GM18499 (cell line): ENCODE measurements at regions not wholly inside any gene's neighbourhood (a gene's known extent, or its start where the extent isn't known, plus 50 kb on each side); places are given as distances from the start of the nearest gene placed in this dataset.
"Not testable (repeated sequence)": the region's sequence is repeated elsewhere in the genome, so short reads cannot be mapped to it uniquely, and the experiment has no call there.

Source experiments
- ATAC-seq: cut with Tn5 transposase; IDR thresholded peaks from one replicate; pipeline ENCODE4 v1.9.1; 2021; ENCODE audit warnings: moderate number of reproducible peaks; ENCODE audit not compliant: insufficient read depth, unreplicated experiment

- no peak for ATAC-seq
Observed at GRCh38 chr14:101289911-101290310, 271.4 kb upstream of the DIO3 start.

- ATAC-seq = no peak
Observed at GRCh38 chr14:101290611-101291010, 270.7 kb upstream of the DIO3 start.

GRCh38 chr14:101291390-101291789 lies 269.9 kb upstream of the DIO3 start:
- ATAC-seq = no peak

- no peak for ATAC-seq
Observed at GRCh38 chr14:101292448-101292847, 268.8 kb upstream of the DIO3 start.

GRCh38 chr14:101293605-101294004 lies 267.7 kb upstream of the DIO3 start:
- no peak for ATAC-seq

- no peak for ATAC-seq
Observed at GRCh38 chr14:101294136-101294535, 267.2 kb upstream of the DIO3 start.

- ATAC-seq = not testable (repeated sequence)
Observed at GRCh38 chr14:101299781-101300180, 261.5 kb upstream of the DIO3 start.

GRCh38 chr14:101301011-101301410 lies 260.3 kb upstream of the DIO3 start:
- no peak for ATAC-seq

- not testable (repeated sequence) for ATAC-seq
Observed at GRCh38 chr14:101307162-101307561, 254.1 kb upstream of the DIO3 start.

- not testable (repeated sequence) for ATAC-seq
Observed at GRCh38 chr14:101311186-101311585, 250.1 kb upstream of the DIO3 start.

- ATAC-seq = no peak
Observed at GRCh38 chr14:101313268-101313667, 248.0 kb upstream of the DIO3 start.

GRCh38 chr14:101315802-101316296 lies 245.4 kb upstream of the DIO3 start:
- no peak for ATAC-seq

GRCh38 chr14:101318271-101318670 lies 243.0 kb upstream of the DIO3 start:
- no peak for ATAC-seq

- no peak for ATAC-seq
Observed at GRCh38 chr14:101320396-101320795, 240.9 kb upstream of the DIO3 start.

GRCh38 chr14:101322223-101322622 lies 239.1 kb upstream of the DIO3 start:
- ATAC-seq = no peak

GRCh38 chr14:101323111-101323510 lies 238.2 kb upstream of the DIO3 start:
- no peak for ATAC-seq

- not testable (repeated sequence) for ATAC-seq
Observed at GRCh38 chr14:101323614-101324235, 237.6 kb upstream of the DIO3 start.

- ATAC-seq = no peak
Observed at GRCh38 chr14:101325319-101325718, 236.0 kb upstream of the DIO3 start.

- no peak for ATAC-seq
Observed at GRCh38 chr14:101328412-101329028, 232.8 kb upstream of the DIO3 start.

GRCh38 chr14:101330416-101331140 lies 230.7 kb upstream of the DIO3 start:
- no peak for ATAC-seq

GRCh38 chr14:101331141-101331525 lies 230.2 kb upstream of the DIO3 start:
- no peak for ATAC-seq
